ENCODE measurements at regions not wholly inside any gene's neighbourhood (a gene's known extent, or its start where the extent isn't known, plus 50 kb on each side); places are given as distances from the start of the nearest gene placed in this dataset.

GRCh38 chr2:67802291-67802690 lies 260.5 kb downstream of the C1D start:
- TF ChIP-seq TP53 (CRISPR knock-in tag; IDR thresholded peaks at IDR 0.05): no peak
- no peak for TF ChIP-seq CTCF (IDR thresholded peaks at IDR 0.05)
- TF ChIP-seq HOXA7 (CRISPR knock-in tag; IDR thresholded peaks at IDR 0.05): no peak
- TF ChIP-seq HDAC2 (IDR thresholded peaks at IDR 0.05): no peak
